ENCODE measurements at regions not wholly inside any gene's neighbourhood (a gene's known extent, or its start where the extent isn't known, plus 50 kb on each side); places are given as distances from the start of the nearest gene placed in this dataset.

GRCh38 chr22:44589831-44590230 is 91.8 kb upstream of the RTL6 start:
- H3K4me3 ChIP-seq (ENCODE audit: low read depth in 2 of 2, low read length in 2 of 2) = no peak overlapping the region
- TF ChIP-seq CTCF (IDR thresholded peaks at IDR 0.05) (no peak), TCF7L2 (IDR thresholded peaks at IDR 0.05; ENCODE audit: low read depth, low read length) (no peak), POLR2AphosphoS5 (IDR thresholded peaks at IDR 0.05; ENCODE audit: low read depth, low read length) (no peak)
- TF ChIP-seq, protein P1, sequence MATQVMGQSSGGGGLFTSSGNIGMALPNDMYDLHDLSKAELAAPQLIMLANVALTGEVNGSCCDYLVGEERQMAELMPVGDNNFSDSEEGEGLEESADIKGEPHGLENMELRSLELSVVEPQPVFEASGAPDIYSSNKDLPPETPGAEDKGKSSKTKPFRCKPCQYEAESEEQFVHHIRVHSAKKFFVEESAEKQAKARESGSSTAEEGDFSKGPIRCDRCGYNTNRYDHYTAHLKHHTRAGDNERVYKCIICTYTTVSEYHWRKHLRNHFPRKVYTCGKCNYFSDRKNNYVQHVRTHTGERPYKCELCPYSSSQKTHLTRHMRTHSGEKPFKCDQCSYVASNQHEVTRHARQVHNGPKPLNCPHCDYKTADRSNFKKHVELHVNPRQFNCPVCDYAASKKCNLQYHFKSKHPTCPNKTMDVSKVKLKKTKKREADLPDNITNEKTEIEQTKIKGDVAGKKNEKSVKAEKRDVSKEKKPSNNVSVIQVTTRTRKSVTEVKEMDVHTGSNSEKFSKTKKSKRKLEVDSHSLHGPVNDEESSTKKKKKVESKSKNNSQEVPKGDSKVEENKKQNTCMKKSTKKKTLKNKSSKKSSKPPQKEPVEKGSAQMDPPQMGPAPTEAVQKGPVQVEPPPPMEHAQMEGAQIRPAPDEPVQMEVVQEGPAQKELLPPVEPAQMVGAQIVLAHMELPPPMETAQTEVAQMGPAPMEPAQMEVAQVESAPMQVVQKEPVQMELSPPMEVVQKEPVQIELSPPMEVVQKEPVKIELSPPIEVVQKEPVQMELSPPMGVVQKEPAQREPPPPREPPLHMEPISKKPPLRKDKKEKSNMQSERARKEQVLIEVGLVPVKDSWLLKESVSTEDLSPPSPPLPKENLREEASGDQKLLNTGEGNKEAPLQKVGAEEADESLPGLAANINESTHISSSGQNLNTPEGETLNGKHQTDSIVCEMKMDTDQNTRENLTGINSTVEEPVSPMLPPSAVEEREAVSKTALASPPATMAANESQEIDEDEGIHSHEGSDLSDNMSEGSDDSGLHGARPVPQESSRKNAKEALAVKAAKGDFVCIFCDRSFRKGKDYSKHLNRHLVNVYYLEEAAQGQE (IDR thresholded peaks at IDR 0.05; ENCODE audit: insufficient read depth in 1 of 2, low read depth in 2 of 2, low read length in 1 of 2) = no peak
- no peaks in the 10 kb centered on the region for H3K4me1 ChIP-seq (ENCODE audit: control insufficient read depth, insufficient read depth, low read length)
- no TSS peak for BruUV-seq (replicated peaks)
- H3K9me3 ChIP-seq (ENCODE audit: control insufficient read depth, insufficient read depth, low read depth, low read length) = no peaks in the 10 kb centered on the region
- ChIA-PET CTCF (no interaction called here), POLR2A (no interaction called here)
- ATAC-seq (no peak), DNase-seq (ENCODE audit: low read depth, low spot score) (no peak)
- intact Hi-C loops (cut with micrococcal nuclease; ENCODE audit: unreplicated experiment) = no loop called here
- H3K27ac ChIP-seq (ENCODE audit: low read length) = no peak overlapping the region
- no peaks in the 10 kb centered on the region for H3K36me3 ChIP-seq (ENCODE audit: control insufficient read depth, insufficient read depth, low read length)
- H3K27me3 ChIP-seq (ENCODE audit: control insufficient read depth, insufficient read depth, low read length) = no peaks in the 10 kb centered on the region
- in situ Hi-C loops (cut with HindIII; ENCODE audit: low pct_unique_long_range_greater_than_20kb, low sequenced_read_pairs) = no loop called here

GRCh38 chr22:44588348-44588747 is 90.3 kb upstream of the RTL6 start:
- no peaks in the 10 kb centered on the region for H3K4me1 ChIP-seq (ENCODE audit: control insufficient read depth, insufficient read depth, low read length)
- in situ Hi-C loops (cut with HindIII; ENCODE audit: low pct_unique_long_range_greater_than_20kb, low sequenced_read_pairs) (no loop called here), intact Hi-C loops (cut with micrococcal nuclease; ENCODE audit: unreplicated experiment) (no loop called here)
- ATAC-seq = no peak
- CTCF ChIA-PET = no interaction called here
- no peak overlapping the region for H3K4me3 ChIP-seq (ENCODE audit: low read depth in 2 of 2, low read length in 2 of 2)
- H3K27me3 ChIP-seq (ENCODE audit: control insufficient read depth, insufficient read depth, low read length) = no peaks in the 10 kb centered on the region
- TF ChIP-seq SIN3A (IDR thresholded peaks at IDR 0.05; ENCODE audit: borderline replicate concordance, insufficient read depth, low read depth, low read length) (no peak), CTCF (IDR thresholded peaks at IDR 0.05) (no peak), POLR2AphosphoS5 (IDR thresholded peaks at IDR 0.05; ENCODE audit: low read depth, low read length) (no peak), TCF7L2 (IDR thresholded peaks at IDR 0.05; ENCODE audit: low read depth, low read length) (no peak)
- TF ChIP-seq, protein P1 (IDR thresholded peaks at IDR 0.05; ENCODE audit: insufficient read depth in 1 of 2, low read depth in 2 of 2, low read length in 1 of 2) = no peak
- DNase-seq (ENCODE audit: low read depth, low spot score) = no peak
- no peaks in the 10 kb centered on the region for H3K36me3 ChIP-seq (ENCODE audit: control insufficient read depth, insufficient read depth, low read length)
- H3K27ac ChIP-seq (ENCODE audit: low read length) = no peak overlapping the region
- POLR2A ChIA-PET = no interaction called here
- no TSS peak for BruUV-seq (replicated peaks)
- no peaks in the 10 kb centered on the region for H3K9me3 ChIP-seq (ENCODE audit: control insufficient read depth, insufficient read depth, low read depth, low read length)
